MM.1S (cell line): ENCODE measurements at regions not wholly inside any gene's neighbourhood (a gene's known extent, or its start where the extent isn't known, plus 50 kb on each side); places are given as distances from the start of the nearest gene placed in this dataset.

Experiments used
- CTCF ChIP-seq: fragments of 300-600 bp; sonication (generic); IDR thresholded peaks from 2 replicates; pipeline ENCODE4 v1.5.1; 2016; ENCODE audit warnings: antibody characterized with exemption, low read length, mixed read lengths
- EZH2phosphoT487 ChIP-seq: fragments of 300-600 bp; sonication (generic); IDR thresholded peaks from 2 replicates; pipeline ENCODE4 v1.6.1; 2018; ENCODE audit warnings: antibody characterized with exemption, low read length

GRCh38 chr1:67947114-67947513 is 103.3 kb downstream of the DIRAS3 start:
- TF ChIP-seq CTCF, result no peak
- no peak for TF ChIP-seq EZH2phosphoT487
